ENCODE measurements at regions not wholly inside any gene's neighbourhood (a gene's known extent, or its start where the extent isn't known, plus 50 kb on each side); places are given as distances from the start of the nearest gene placed in this dataset.

GRCh38 chr15:38622304-38622703, 57.7 kb upstream of the RASGRP1 start:
- TF ChIP-seq, protein P1, sequence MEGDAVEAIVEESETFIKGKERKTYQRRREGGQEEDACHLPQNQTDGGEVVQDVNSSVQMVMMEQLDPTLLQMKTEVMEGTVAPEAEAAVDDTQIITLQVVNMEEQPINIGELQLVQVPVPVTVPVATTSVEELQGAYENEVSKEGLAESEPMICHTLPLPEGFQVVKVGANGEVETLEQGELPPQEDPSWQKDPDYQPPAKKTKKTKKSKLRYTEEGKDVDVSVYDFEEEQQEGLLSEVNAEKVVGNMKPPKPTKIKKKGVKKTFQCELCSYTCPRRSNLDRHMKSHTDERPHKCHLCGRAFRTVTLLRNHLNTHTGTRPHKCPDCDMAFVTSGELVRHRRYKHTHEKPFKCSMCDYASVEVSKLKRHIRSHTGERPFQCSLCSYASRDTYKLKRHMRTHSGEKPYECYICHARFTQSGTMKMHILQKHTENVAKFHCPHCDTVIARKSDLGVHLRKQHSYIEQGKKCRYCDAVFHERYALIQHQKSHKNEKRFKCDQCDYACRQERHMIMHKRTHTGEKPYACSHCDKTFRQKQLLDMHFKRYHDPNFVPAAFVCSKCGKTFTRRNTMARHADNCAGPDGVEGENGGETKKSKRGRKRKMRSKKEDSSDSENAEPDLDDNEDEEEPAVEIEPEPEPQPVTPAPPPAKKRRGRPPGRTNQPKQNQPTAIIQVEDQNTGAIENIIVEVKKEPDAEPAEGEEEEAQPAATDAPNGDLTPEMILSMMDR (IDR thresholded peaks at IDR 0.05) = no peak
- ATAC-seq (ENCODE audit: insufficient number of reproducible peaks, low FRiP score, low read depth) (no peak), DNase-seq (ENCODE audit: low spot score) (no peak)
- Histone ChIP-seq H3K27me3 (replicated peaks; ENCODE audit: insufficient read depth) (no peaks in the 10 kb centered on the region), H3K36me3 (no peaks in the 10 kb centered on the region), H3K4me3 (no peak overlapping the region), H3K4me1 (ENCODE audit: control insufficient read depth in 1 of 2, low read depth in 2 of 2) (no peaks in the 10 kb centered on the region), H3K27ac (no peak overlapping the region), H3K9me3 (no peaks in the 10 kb centered on the region)

DNA sequence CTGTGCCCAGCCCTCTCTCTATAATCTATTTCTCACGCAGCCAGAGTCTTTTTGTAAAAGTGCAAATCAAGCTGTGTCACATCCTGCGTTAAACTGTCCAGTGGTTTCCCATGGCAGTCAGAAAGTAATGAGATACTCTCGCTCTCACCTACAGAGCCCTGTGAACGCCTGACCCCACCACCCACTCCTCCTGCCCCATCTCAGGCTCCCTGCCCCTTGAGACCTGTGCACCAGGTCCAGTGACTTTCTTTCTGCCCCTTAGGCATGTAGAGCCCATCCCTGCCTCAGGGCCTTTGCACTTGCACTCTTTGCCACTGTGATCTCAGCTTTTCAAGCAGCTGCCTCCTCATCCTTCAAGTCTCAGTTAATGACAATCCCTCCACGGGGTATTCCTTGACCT, 58.3 kb upstream of the RASGRP1 start:
- ATAC-seq (ENCODE audit: insufficient number of reproducible peaks, low FRiP score, low read depth) = no peak
- no peaks in the 10 kb centered on the region for H3K4me1 ChIP-seq (ENCODE audit: control insufficient read depth in 1 of 2, low read depth in 2 of 2)
- H3K9me3 ChIP-seq = no peaks in the 10 kb centered on the region
- no peak overlapping the region for H3K27ac ChIP-seq
- H3K36me3 ChIP-seq = no peaks in the 10 kb centered on the region
- H3K4me3 ChIP-seq = no peak overlapping the region
- no peaks in the 10 kb centered on the region for H3K27me3 ChIP-seq (replicated peaks; ENCODE audit: insufficient read depth)
- TF ChIP-seq, protein P1 (IDR thresholded peaks at IDR 0.05) = no peak
- no peak for DNase-seq (ENCODE audit: low spot score)

GRCh38 chr15:38623744-38624143, 59.1 kb upstream of the RASGRP1 start:
- no peak for ATAC-seq (ENCODE audit: insufficient number of reproducible peaks, low FRiP score, low read depth)
- no peak overlapping the region for H3K27ac ChIP-seq

GRCh38 chr15:38624244-38625205, 59.9 kb upstream of the RASGRP1 start:
- no peaks in the 10 kb centered on the region for H3K27me3 ChIP-seq (replicated peaks; ENCODE audit: insufficient read depth)
- ATAC-seq (ENCODE audit: insufficient number of reproducible peaks, low FRiP score, low read depth) = no peak
- DNase-seq (ENCODE audit: low spot score) = no peak
- H3K36me3 ChIP-seq = no peaks in the 10 kb centered on the region
- H3K9me3 ChIP-seq = no peaks in the 10 kb centered on the region
- H3K4me3 ChIP-seq = no peak overlapping the region
- H3K4me1 ChIP-seq (ENCODE audit: control insufficient read depth in 1 of 2, low read depth in 2 of 2) = no peaks in the 10 kb centered on the region
- TF ChIP-seq, protein P1 (IDR thresholded peaks at IDR 0.05) = no peak
- no peak overlapping the region for H3K27ac ChIP-seq

More at GRCh38 chr15:38623744-38624143, 59.1 kb upstream of the RASGRP1 start:
- Histone ChIP-seq H3K4me3 (no peak overlapping the region), H3K36me3 (no peaks in the 10 kb centered on the region), H3K9me3 (no peaks in the 10 kb centered on the region), H3K27me3 (replicated peaks; ENCODE audit: insufficient read depth) (no peaks in the 10 kb centered on the region), H3K4me1 (ENCODE audit: control insufficient read depth in 1 of 2, low read depth in 2 of 2) (no peaks in the 10 kb centered on the region)
- TF ChIP-seq, protein P1 (IDR thresholded peaks at IDR 0.05) = no peak
- DNase-seq (ENCODE audit: low spot score) = no peak

DNA sequence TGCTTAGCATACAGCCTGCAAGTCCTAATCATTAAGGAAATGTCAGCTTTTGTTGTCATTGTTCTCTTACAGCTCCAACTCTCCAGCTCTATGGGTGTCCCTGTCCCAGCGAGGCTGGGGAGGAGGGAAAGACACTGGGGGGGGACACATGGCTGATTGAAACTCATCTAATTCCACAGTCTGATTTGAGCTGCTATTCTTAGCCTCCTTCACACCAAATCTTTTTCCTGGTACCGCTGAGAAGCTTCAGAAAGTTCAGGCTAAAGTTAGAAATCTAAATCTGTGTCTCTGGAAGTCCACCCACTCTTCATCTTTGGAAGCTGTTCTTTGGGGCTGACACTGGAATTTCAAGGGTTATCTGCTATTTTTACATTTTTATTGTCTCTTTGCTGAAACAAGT, 61.3 kb upstream of the RASGRP1 start:
- no peak for DNase-seq (ENCODE audit: low spot score)
- Histone ChIP-seq H3K36me3 (no peaks in the 10 kb centered on the region), H3K4me1 (ENCODE audit: control insufficient read depth in 1 of 2, low read depth in 2 of 2) (no peaks in the 10 kb centered on the region), H3K27ac (no peak overlapping the region), H3K4me3 (no peak overlapping the region), H3K27me3 (replicated peaks; ENCODE audit: insufficient read depth) (no peaks in the 10 kb centered on the region), H3K9me3 (no peaks in the 10 kb centered on the region)
- ATAC-seq (ENCODE audit: insufficient number of reproducible peaks, low FRiP score, low read depth) = no peak
- TF ChIP-seq, protein P1 (IDR thresholded peaks at IDR 0.05) = no peak

Data from thoracic aorta (tissue), 2 donors.